ENCODE measurements at regions not wholly inside any gene's neighbourhood (a gene's known extent, or its start where the extent isn't known, plus 50 kb on each side); places are given as distances from the start of the nearest gene placed in this dataset.

DNA sequence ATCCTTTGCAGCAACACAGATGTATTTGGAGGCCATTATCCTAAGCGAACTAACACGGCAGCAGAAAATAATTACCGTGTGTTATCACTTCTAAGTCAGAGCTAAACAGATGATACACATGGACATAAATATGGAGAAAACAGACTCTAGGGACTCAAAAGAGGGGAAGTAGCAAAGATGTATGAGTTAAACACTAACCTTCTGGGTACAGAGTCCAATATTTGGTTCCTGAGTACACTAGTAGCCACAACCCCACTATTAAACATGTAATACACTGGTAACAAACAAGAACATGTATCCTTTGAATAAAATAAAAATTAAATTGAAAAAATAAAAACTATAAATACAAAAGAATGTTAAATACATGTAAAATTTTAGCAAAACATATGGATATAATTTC, 118.0 kb upstream of the SLITRK5 start:
- TF ChIP-seq, protein P1, sequence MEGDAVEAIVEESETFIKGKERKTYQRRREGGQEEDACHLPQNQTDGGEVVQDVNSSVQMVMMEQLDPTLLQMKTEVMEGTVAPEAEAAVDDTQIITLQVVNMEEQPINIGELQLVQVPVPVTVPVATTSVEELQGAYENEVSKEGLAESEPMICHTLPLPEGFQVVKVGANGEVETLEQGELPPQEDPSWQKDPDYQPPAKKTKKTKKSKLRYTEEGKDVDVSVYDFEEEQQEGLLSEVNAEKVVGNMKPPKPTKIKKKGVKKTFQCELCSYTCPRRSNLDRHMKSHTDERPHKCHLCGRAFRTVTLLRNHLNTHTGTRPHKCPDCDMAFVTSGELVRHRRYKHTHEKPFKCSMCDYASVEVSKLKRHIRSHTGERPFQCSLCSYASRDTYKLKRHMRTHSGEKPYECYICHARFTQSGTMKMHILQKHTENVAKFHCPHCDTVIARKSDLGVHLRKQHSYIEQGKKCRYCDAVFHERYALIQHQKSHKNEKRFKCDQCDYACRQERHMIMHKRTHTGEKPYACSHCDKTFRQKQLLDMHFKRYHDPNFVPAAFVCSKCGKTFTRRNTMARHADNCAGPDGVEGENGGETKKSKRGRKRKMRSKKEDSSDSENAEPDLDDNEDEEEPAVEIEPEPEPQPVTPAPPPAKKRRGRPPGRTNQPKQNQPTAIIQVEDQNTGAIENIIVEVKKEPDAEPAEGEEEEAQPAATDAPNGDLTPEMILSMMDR (IDR thresholded peaks at IDR 0.05; ENCODE audit: low read length): no peak
- TF ChIP-seq EZH2 (optimal IDR thresholded peaks at IDR 0.05; ENCODE audit: low read depth, low read length): no peak
- no peak for TF ChIP-seq EZH2phosphoT487 (IDR thresholded peaks at IDR 0.05; ENCODE audit: low read length)

All from MM.1S (cell line).